K562 (cell line): ENCODE measurements at regions not wholly inside any gene's neighbourhood (a gene's known extent, or its start where the extent isn't known, plus 50 kb on each side); places are given as distances from the start of the nearest gene placed in this dataset.

Experiments used
- CHD2 ChIP-seq: IDR thresholded peaks from 2 replicates; pipeline ENCODE4 v1.6.1; 2011; ENCODE audit warnings: low read depth, low read length
- FOS ChIP-seq: IDR thresholded peaks from 3 replicates; pipeline ENCODE4 v1.6.1; 2011; ENCODE audit not compliant: insufficient read length; ENCODE audit errors: extremely low read depth
- GABPB1 ChIP-seq: sonication (generic); formaldehyde crosslinking; IDR thresholded peaks from 2 replicates; pipeline ENCODE4 v1.8.0; 2022; ENCODE audit warnings: mild to moderate bottlenecking, missing genetic modification reagents
- GATAD2B ChIP-seq: fragments of 450-650 bp; IDR thresholded peaks from 2 replicates; pipeline ENCODE4 v1.6.1; 2017; ENCODE audit warnings: mild to moderate bottlenecking, borderline replicate concordance
- TF ChIP-seq, protein P1 (sequence below), 3 experiments: IDR thresholded peaks in 2 of 3; conservative IDR thresholded peaks in 1 of 3; 2 replicates each; pipeline ENCODE4 v1.5.1; 2011 to 2012; ENCODE audit warnings: low read length in 3 of 3, mild to moderate bottlenecking in 3 of 3, control low read depth in 2 of 3, improper control_type of control experiment in 1 of 3, inconsistent platforms in 1 of 3, low read depth in 1 of 3, mixed read lengths in 1 of 3, moderate library complexity in 1 of 3; ENCODE audit not compliant: insufficient read depth in 2 of 3

DNA sequence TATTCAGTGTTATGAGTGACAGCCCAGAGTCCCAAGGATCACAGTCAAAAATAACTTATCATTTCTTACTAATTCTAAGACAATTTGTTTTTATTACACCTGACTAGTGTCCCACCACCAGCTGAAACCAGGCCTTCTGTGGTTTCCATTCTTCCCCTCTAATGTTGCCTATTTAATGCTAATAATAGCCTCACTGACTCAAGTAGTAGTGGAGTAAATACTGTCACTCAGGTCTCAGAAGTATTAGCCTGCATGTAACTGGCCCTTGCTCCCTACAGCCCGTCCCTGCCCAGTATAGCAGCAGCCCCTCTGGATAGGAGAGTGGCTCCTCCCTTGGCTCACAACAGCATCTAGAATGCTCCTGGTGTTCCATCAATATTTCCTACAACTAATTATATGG, 665.5 kb downstream of the NTRK3 start:
- no peak for TF ChIP-seq CHD2
- TF ChIP-seq, protein P1, sequence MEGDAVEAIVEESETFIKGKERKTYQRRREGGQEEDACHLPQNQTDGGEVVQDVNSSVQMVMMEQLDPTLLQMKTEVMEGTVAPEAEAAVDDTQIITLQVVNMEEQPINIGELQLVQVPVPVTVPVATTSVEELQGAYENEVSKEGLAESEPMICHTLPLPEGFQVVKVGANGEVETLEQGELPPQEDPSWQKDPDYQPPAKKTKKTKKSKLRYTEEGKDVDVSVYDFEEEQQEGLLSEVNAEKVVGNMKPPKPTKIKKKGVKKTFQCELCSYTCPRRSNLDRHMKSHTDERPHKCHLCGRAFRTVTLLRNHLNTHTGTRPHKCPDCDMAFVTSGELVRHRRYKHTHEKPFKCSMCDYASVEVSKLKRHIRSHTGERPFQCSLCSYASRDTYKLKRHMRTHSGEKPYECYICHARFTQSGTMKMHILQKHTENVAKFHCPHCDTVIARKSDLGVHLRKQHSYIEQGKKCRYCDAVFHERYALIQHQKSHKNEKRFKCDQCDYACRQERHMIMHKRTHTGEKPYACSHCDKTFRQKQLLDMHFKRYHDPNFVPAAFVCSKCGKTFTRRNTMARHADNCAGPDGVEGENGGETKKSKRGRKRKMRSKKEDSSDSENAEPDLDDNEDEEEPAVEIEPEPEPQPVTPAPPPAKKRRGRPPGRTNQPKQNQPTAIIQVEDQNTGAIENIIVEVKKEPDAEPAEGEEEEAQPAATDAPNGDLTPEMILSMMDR (IDR thresholded peaks at IDR 0.05 in 2 of 3, conservative IDR thresholded peaks at IDR 0.05 in 1 of 3; ENCODE audit: insufficient read depth in 2 of 3, low read depth in 1 of 3, low read length in 3 of 3) = no peak
- TF ChIP-seq FOS = no peak
- no peak for TF ChIP-seq GABPB1 (CRISPR knock-in tag)
- TF ChIP-seq GATAD2B = no peak
